Panc1 (cell line): ENCODE measurements at regions not wholly inside any gene's neighbourhood (a gene's known extent, or its start where the extent isn't known, plus 50 kb on each side); places are given as distances from the start of the nearest gene placed in this dataset.

Experiments
- ATAC-seq: fragments of 200-7000 bp; cut with Tn5 transposase; 2 replicates; pipeline ENCODE4 v1.9.1; 2020; ENCODE audit warnings: mild to moderate bottlenecking, moderate library complexity
- BruUV-seq: library from RNA; stranded (reverse); fragments of 400-500 nt; replicated peaks from 2 replicates; lab custom pipeline; 2021; lab: Mats Ljungman, UMichigan
- CTCF ChIA-PET: fragments of 300-600 bp; sonication (Branson Sonifier 250); formaldehyde crosslinking; loops from one replicate; lab custom pipeline; 2022; ENCODE audit warnings: antibody characterized with exemption; lab: Charles Lee
- POLR2A ChIA-PET: fragments of 300-600 bp; sonication (Branson Sonifier 250); formaldehyde crosslinking; loops from one replicate; lab custom pipeline; 2022; ENCODE audit warnings: antibody characterized with exemption; lab: Charles Lee
- DNase-seq: peaks from one replicate; pipeline ENCODE4 v3.0.0-alpha.2; 2010; ENCODE audit warnings: low read depth, low spot score
- H3K27ac ChIP-seq: 2 replicates; pipeline ENCODE4 v1.5.1; 2011; ENCODE audit warnings: mild to moderate bottlenecking, low read length, inconsistent platforms
- H3K27me3 ChIP-seq: fragments of 200-500 bp; sonication (Bioruptor generic); 2 replicates; pipeline ENCODE4 v1.6.0; 2014; ENCODE audit warnings: low read length, inconsistent platforms; ENCODE audit not compliant: control insufficient read depth, insufficient read depth
- H3K36me3 ChIP-seq: fragments of 200-500 bp; sonication (Bioruptor generic); 2 replicates; pipeline ENCODE4 v1.5.1; 2014; ENCODE audit warnings: inconsistent platforms, mild to moderate bottlenecking, low read length, moderate library complexity; ENCODE audit not compliant: control insufficient read depth, insufficient read depth
- H3K4me1 ChIP-seq: 2 replicates; pipeline ENCODE4 v1.5.1; 2011; ENCODE audit warnings: inconsistent platforms, mild to moderate bottlenecking, low read length, moderate library complexity; ENCODE audit not compliant: control insufficient read depth, insufficient read depth
- H3K4me3 ChIP-seq, 2 experiments: 2 replicates each; pipeline ENCODE4 v1.5.1; 2011 to 2012; ENCODE audit warnings: low read depth in 2 of 2, low read length in 2 of 2, mild to moderate bottlenecking in 2 of 2, inconsistent platforms in 1 of 2, moderate library complexity in 1 of 2
- H3K9me3 ChIP-seq: fragments of 200-500 bp; sonication (Bioruptor generic); 2 replicates; pipeline ENCODE4 v1.5.1; 2014; ENCODE audit warnings: low read depth, mild to moderate bottlenecking, inconsistent platforms, low read length, moderate library complexity; ENCODE audit not compliant: control insufficient read depth, insufficient read depth
- POLR2AphosphoS5 ChIP-seq: IDR thresholded peaks from 2 replicates; pipeline ENCODE4 v1.6.1; 2012; ENCODE audit warnings: mild to moderate bottlenecking, low read depth, low read length, moderate library complexity
- SIN3A ChIP-seq: IDR thresholded peaks from 2 replicates; pipeline ENCODE4 v1.6.1; 2012; ENCODE audit warnings: low read depth, mild to moderate bottlenecking, low read length, moderate library complexity, borderline replicate concordance; ENCODE audit not compliant: insufficient read depth
- TCF7L2 ChIP-seq: IDR thresholded peaks from 2 replicates; pipeline ENCODE4 v1.6.1; 2011; ENCODE audit warnings: mild to moderate bottlenecking, low read depth, low read length, inconsistent platforms
- in situ Hi-C: cut with HindIII; loops from 2 replicates; pipeline ENCODE4 v1.10.0; 2016; ENCODE audit warnings: low sequenced_read_pairs, low pct_unique_long_range_greater_than_20kb
- intact Hi-C: fragments of 100-400 bp; cut with micrococcal nuclease; formaldehyde crosslinking; loops from one replicate; pipeline ENCODE4 v1.10.0; 2022; ENCODE audit not compliant: unreplicated experiment
- TF ChIP-seq, protein P1 (sequence below): fragments of 450-650 bp; IDR thresholded peaks from 2 replicates; pipeline ENCODE4 v1.5.1; 2017; ENCODE audit warnings: mild to moderate bottlenecking
- TF ChIP-seq, protein P2 (sequence below), 2 experiments: IDR thresholded peaks; 2 replicates each; pipeline ENCODE4 v1.6.1; 2011 to 2012; ENCODE audit warnings: low read depth in 2 of 2, control low read depth in 1 of 2, low read length in 1 of 2, mild to moderate bottlenecking in 1 of 2, moderate library complexity in 1 of 2; ENCODE audit not compliant: insufficient read depth in 1 of 2

DNA sequence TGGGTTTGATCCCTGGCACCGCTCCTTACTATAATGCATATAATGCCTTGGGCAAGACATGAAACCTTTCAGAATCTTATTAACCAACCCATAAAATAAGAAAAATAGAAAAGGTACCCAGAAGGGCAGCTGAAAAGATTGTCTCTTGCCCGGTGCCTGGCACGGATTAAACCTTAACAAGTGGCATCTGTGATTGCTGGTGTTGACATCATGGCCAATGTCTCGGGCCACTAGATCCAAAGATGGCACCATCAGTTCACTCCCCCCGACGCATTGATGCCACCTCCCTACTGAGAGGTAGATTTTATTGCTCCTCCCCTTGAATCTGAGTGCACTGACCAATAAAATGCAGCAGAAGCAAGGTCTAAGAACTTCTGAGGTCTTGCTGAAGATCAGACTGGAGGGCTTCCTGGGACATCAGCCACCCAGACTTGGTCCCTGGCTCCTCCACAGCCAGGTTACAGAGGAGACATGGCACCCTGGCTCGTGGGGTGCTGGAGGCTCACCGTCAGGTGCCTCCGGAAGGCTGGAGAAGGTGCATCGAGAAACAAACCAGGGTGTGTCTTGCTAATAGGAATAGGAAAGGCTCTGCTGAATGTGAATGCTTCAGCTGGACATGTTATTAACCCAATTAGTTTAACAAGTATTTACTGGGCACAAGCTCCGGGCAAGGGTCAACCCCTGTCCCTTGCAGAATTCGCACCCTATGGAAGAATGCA lies 80.0 kb upstream of the COL5A1 start:
- Histone ChIP-seq H3K27me3 (no peaks in the 10 kb centered on the region), H3K4me1 (no peaks in the 10 kb centered on the region), H3K27ac (no peak overlapping the region), H3K4me3 (no peak overlapping the region), H3K9me3 (no peaks in the 10 kb centered on the region), H3K36me3 (no peaks in the 10 kb centered on the region)
- CTCF ChIA-PET = no interaction called here
- POLR2A ChIA-PET = no interaction called here
- BruUV-seq = no TSS peak
- ATAC-seq (no peak), DNase-seq (no peak)
- in situ Hi-C loops = no loop called here
- intact Hi-C loops = no loop called here
- TF ChIP-seq POLR2AphosphoS5 (no peak), TCF7L2 (no peak), SIN3A (no peak)
- TF ChIP-seq, protein P1, sequence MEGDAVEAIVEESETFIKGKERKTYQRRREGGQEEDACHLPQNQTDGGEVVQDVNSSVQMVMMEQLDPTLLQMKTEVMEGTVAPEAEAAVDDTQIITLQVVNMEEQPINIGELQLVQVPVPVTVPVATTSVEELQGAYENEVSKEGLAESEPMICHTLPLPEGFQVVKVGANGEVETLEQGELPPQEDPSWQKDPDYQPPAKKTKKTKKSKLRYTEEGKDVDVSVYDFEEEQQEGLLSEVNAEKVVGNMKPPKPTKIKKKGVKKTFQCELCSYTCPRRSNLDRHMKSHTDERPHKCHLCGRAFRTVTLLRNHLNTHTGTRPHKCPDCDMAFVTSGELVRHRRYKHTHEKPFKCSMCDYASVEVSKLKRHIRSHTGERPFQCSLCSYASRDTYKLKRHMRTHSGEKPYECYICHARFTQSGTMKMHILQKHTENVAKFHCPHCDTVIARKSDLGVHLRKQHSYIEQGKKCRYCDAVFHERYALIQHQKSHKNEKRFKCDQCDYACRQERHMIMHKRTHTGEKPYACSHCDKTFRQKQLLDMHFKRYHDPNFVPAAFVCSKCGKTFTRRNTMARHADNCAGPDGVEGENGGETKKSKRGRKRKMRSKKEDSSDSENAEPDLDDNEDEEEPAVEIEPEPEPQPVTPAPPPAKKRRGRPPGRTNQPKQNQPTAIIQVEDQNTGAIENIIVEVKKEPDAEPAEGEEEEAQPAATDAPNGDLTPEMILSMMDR = no peak
- TF ChIP-seq, protein P2, sequence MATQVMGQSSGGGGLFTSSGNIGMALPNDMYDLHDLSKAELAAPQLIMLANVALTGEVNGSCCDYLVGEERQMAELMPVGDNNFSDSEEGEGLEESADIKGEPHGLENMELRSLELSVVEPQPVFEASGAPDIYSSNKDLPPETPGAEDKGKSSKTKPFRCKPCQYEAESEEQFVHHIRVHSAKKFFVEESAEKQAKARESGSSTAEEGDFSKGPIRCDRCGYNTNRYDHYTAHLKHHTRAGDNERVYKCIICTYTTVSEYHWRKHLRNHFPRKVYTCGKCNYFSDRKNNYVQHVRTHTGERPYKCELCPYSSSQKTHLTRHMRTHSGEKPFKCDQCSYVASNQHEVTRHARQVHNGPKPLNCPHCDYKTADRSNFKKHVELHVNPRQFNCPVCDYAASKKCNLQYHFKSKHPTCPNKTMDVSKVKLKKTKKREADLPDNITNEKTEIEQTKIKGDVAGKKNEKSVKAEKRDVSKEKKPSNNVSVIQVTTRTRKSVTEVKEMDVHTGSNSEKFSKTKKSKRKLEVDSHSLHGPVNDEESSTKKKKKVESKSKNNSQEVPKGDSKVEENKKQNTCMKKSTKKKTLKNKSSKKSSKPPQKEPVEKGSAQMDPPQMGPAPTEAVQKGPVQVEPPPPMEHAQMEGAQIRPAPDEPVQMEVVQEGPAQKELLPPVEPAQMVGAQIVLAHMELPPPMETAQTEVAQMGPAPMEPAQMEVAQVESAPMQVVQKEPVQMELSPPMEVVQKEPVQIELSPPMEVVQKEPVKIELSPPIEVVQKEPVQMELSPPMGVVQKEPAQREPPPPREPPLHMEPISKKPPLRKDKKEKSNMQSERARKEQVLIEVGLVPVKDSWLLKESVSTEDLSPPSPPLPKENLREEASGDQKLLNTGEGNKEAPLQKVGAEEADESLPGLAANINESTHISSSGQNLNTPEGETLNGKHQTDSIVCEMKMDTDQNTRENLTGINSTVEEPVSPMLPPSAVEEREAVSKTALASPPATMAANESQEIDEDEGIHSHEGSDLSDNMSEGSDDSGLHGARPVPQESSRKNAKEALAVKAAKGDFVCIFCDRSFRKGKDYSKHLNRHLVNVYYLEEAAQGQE (IDR thresholded peaks at IDR 0.05; ENCODE audit: insufficient read depth in 1 of 2, low read depth in 2 of 2, low read length in 1 of 2) = no peak

- Histone ChIP-seq H3K4me3 (no peak overlapping the region), H3K36me3 (no peaks in the 10 kb centered on the region), H3K27me3 (no peaks in the 10 kb centered on the region), H3K4me1 (no peaks in the 10 kb centered on the region), H3K27ac (no peak overlapping the region), H3K9me3 (no peaks in the 10 kb centered on the region)
- DNase-seq (no peak), ATAC-seq (no peak)
- BruUV-seq = no TSS peak
- CTCF ChIA-PET = no interaction called here
- TF ChIP-seq POLR2AphosphoS5 (no peak), TCF7L2 (no peak), SIN3A (no peak)
- TF ChIP-seq, protein P1 = no peak
- TF ChIP-seq, protein P2 (IDR thresholded peaks at IDR 0.05; ENCODE audit: insufficient read depth in 1 of 2, low read depth in 2 of 2, low read length in 1 of 2) = no peak
- intact Hi-C loops (no loop called here), in situ Hi-C loops (no loop called here)
- POLR2A ChIA-PET = no interaction called here
These were observed 79.3 kb upstream of the COL5A1 start for GRCh38 chr9:134562146-134562849.
